Fibroblast of lung (primary cell): ENCODE measurements at regions not wholly inside any gene's neighbourhood (a gene's known extent, or its start where the extent isn't known, plus 50 kb on each side); places are given as distances from the start of the nearest gene placed in this dataset.
A peak's percentile ranks its signal among the peaks of the same experiment; 100 is the strongest.

Experiments
- DNase-seq, 2 donors: peaks; one replicate each; pipeline versions ENCODE4 v3.0.0 to v3.0.0-alpha.2; 2010; ENCODE audit warnings: low read depth in 2 of 2
- H2AFZ ChIP-seq: 2 replicates; pipeline ENCODE4 v1.5.1; 2012; ENCODE audit warnings: low read length, control low read depth, inconsistent platforms
- H3K27ac ChIP-seq: 2 replicates; pipeline ENCODE4 v1.5.1; 2011; ENCODE audit warnings: low read length, control low read depth; ENCODE audit not compliant: insufficient read depth
- H3K27me3 ChIP-seq: 2 replicates; pipeline ENCODE4 v1.5.1; 2011; ENCODE audit warnings: mild to moderate bottlenecking, low read length; ENCODE audit not compliant: control insufficient read depth, insufficient read depth
- H3K36me3 ChIP-seq: 2 replicates; pipeline ENCODE4 v1.5.1; 2011; ENCODE audit warnings: low read length; ENCODE audit not compliant: control insufficient read depth, insufficient read depth
- H3K4me1 ChIP-seq: 2 replicates; pipeline ENCODE4 v1.5.1; 2011; ENCODE audit warnings: low read length; ENCODE audit not compliant: control insufficient read depth, insufficient read depth; ENCODE audit errors: extremely low read depth
- H3K4me2 ChIP-seq: 2 replicates; pipeline ENCODE4 v1.5.1; 2011; ENCODE audit warnings: low read length, control low read depth; ENCODE audit not compliant: insufficient read depth; ENCODE audit errors: extremely low read depth
- H3K4me3 ChIP-seq, 4 experiments: fragments of 200-600 bp in 1 of 4; sonication (generic) in 1 of 4; replicated peaks in 1 of 4; 2 replicates each; pipeline ENCODE4 v1.5.1; 2011 to 2016; ENCODE audit warnings: low read length in 4 of 4, low read depth in 3 of 4, mild to moderate bottlenecking in 3 of 4, control low read depth in 2 of 4, inconsistent platforms in 1 of 4, mixed read lengths in 1 of 4; ENCODE audit not compliant: insufficient read depth in 1 of 4; ENCODE audit errors: control extremely low read depth in 1 of 4
- H3K79me2 ChIP-seq: 2 replicates; pipeline ENCODE4 v1.5.1; 2012; ENCODE audit warnings: mild to moderate bottlenecking, low read length, inconsistent platforms; ENCODE audit not compliant: control insufficient read depth, insufficient read depth
- H3K9ac ChIP-seq: 2 replicates; pipeline ENCODE4 v1.5.1; 2011; ENCODE audit warnings: mild to moderate bottlenecking, low read length, control low read depth; ENCODE audit not compliant: insufficient read depth
- H3K9me3 ChIP-seq: 2 replicates; pipeline ENCODE4 v1.5.1; 2012; ENCODE audit warnings: low read depth, low read length; ENCODE audit not compliant: control insufficient read depth, insufficient read depth
- H4K20me1 ChIP-seq: 2 replicates; pipeline ENCODE4 v1.5.1; 2011; ENCODE audit warnings: low read length; ENCODE audit not compliant: control insufficient read depth, insufficient read depth; ENCODE audit errors: extremely low read depth
- EZH2 ChIP-seq: IDR thresholded peaks from 2 replicates; pipeline ENCODE4 v1.5.1; 2012; ENCODE audit warnings: low read length, control low read depth, mild to moderate bottlenecking; ENCODE audit errors: missing control alignments
- TF ChIP-seq, protein P1 (sequence below), 2 donors: IDR thresholded peaks in 1 of 2; conservative IDR thresholded peaks in 1 of 2; 1 replicate in 1 of 2; 2 replicates in 1 of 2; pipeline ENCODE4 v1.5.1; 2011 to 2012; ENCODE audit warnings: low read length in 2 of 2, control low read depth in 1 of 2, inconsistent platforms in 1 of 2, low read depth in 1 of 2, mild to moderate bottlenecking in 1 of 2

DNA sequence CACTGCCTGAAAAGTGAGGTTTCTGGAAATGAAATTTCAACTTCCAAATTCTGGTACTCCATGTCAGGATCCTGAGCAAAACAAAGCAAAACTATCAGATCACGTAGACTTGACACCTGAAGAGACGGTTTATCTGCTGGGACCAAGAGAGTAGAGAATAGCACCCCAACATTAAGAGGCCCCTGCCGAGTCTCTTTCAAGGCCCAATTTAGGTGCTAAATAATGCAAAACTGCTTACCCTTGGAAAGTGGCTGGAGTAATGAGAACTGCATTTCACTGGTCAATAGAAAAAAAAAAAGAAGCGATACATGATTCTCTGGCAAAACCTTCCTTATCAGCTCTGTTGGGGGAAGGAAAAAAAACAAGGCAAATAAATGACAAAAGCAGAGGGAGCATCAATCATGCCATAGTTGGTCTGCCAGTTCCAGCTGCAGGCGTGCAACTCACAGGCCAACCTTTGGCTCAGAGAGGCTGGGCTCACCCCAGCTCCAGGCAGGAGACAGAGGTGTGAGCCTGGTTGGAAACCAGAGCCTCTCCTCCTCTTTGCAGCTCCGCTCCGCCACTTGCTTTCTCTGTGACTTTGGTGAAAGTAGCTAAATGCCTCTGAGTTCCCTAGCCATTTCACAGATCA, 595.2 kb downstream of the TOX3 start:
- TF ChIP-seq, protein P1, sequence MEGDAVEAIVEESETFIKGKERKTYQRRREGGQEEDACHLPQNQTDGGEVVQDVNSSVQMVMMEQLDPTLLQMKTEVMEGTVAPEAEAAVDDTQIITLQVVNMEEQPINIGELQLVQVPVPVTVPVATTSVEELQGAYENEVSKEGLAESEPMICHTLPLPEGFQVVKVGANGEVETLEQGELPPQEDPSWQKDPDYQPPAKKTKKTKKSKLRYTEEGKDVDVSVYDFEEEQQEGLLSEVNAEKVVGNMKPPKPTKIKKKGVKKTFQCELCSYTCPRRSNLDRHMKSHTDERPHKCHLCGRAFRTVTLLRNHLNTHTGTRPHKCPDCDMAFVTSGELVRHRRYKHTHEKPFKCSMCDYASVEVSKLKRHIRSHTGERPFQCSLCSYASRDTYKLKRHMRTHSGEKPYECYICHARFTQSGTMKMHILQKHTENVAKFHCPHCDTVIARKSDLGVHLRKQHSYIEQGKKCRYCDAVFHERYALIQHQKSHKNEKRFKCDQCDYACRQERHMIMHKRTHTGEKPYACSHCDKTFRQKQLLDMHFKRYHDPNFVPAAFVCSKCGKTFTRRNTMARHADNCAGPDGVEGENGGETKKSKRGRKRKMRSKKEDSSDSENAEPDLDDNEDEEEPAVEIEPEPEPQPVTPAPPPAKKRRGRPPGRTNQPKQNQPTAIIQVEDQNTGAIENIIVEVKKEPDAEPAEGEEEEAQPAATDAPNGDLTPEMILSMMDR (conservative IDR thresholded peaks at IDR 0.05 in 1 of 2, IDR thresholded peaks at IDR 0.05 in 1 of 2; ENCODE audit: low read depth in 1 of 2, low read length in 2 of 2), result no peak
- TF ChIP-seq EZH2, result no peak
- H3K36me3 ChIP-seq, result no peaks in the 10 kb centered on the region
- peak in 1 of 2 donors; percentile 26 for DNase-seq
- H3K9ac ChIP-seq, result no peak overlapping the region
- no peak overlapping the region for H3K27ac ChIP-seq
- no peak overlapping the region for H2AFZ ChIP-seq
- H3K4me2 ChIP-seq, result no peak overlapping the region
- H3K4me1 ChIP-seq, result no peaks in the 10 kb centered on the region
- H3K9me3 ChIP-seq, result no peaks in the 10 kb centered on the region
- H3K79me2 ChIP-seq, result no peaks in the 10 kb centered on the region
- no peaks in the 10 kb centered on the region for H3K27me3 ChIP-seq
- no peak overlapping the region for H3K4me3 ChIP-seq
- H4K20me1 ChIP-seq, result no peaks in the 10 kb centered on the region

DNA sequence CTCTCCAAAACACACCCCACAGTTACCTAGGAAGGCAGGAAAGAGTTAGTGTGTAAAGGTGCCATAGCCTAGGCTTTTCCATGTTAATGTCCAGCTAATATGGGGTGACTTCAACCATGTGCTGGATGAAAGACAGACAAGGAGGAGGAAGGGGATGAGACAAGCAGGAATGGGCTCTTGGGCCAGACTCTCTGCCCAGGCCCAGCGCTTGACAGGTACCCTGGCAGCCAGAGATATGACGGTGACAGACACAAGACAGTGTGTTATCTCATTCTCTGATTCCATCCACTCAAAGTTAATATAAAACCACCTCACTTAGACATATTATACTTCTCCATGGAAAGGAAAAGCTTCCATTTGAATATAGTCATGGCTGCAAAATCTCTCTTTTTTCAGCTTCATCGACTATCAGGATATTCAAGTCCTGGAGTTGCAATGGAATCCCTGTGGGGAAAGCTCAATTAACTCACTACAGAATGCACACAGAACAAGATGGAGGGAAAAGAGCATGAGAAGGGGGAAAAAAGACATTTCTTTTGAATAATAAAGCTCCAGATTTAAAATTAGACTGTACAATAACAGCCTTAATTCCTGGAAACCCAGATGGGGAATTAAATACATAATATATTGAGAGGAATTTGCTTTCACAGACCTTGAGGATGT, 596.7 kb downstream of the TOX3 start:
- Histone ChIP-seq H4K20me1 (no peaks in the 10 kb centered on the region), H3K79me2 (no peaks in the 10 kb centered on the region), H3K9ac (no peak overlapping the region), H3K36me3 (no peaks in the 10 kb centered on the region), H2AFZ (no peak overlapping the region), H3K4me2 (no peak overlapping the region), H3K27ac (no peak overlapping the region), H3K9me3 (no peaks in the 10 kb centered on the region), H3K27me3 (no peaks in the 10 kb centered on the region), H3K4me3 (no peak overlapping the region), H3K4me1 (no peaks in the 10 kb centered on the region)
- TF ChIP-seq, protein P1 (conservative IDR thresholded peaks at IDR 0.05 in 1 of 2, IDR thresholded peaks at IDR 0.05 in 1 of 2; ENCODE audit: low read depth in 1 of 2, low read length in 2 of 2), result no peak
- no peak for TF ChIP-seq EZH2
- no peak for DNase-seq

DNA sequence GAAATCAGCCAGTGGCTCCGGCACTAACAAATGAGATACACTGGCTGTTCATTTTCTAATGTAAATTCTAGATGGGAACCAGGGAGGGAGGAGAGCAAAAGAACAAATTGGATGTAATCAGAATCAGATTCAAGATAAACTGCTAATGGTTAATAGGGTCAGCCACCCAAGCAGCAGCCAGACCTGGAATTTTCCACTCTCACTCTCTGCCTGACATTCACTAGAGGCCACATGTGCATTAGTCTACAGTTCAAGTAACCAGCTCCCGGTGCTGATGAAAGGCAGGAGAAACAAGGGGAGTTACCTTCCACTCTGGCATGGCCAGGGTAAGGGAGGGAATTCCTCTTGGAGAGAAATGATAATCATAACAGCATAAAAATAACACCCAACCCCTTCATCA, 597.7 kb downstream of the TOX3 start:
- Histone ChIP-seq H3K27me3 (no peaks in the 10 kb centered on the region), H3K79me2 (no peaks in the 10 kb centered on the region), H4K20me1 (no peaks in the 10 kb centered on the region), H3K27ac (no peak overlapping the region), H3K4me1 (no peaks in the 10 kb centered on the region), H3K36me3 (no peaks in the 10 kb centered on the region), H2AFZ (no peak overlapping the region), H3K9me3 (no peaks in the 10 kb centered on the region), H3K9ac (no peak overlapping the region), H3K4me2 (no peak overlapping the region), H3K4me3 (no peak overlapping the region)
- DNase-seq, result peak in 1 of 2 donors; percentile 13
- TF ChIP-seq EZH2, result no peak
- TF ChIP-seq, protein P1 (conservative IDR thresholded peaks at IDR 0.05 in 1 of 2, IDR thresholded peaks at IDR 0.05 in 1 of 2; ENCODE audit: low read depth in 1 of 2, low read length in 2 of 2), result no peak
